SK-N-SH (cell line): ENCODE measurements at regions not wholly inside any gene's neighbourhood (a gene's known extent, or its start where the extent isn't known, plus 50 kb on each side); places are given as distances from the start of the nearest gene placed in this dataset.

ENCODE experiments used
- CTCF ChIA-PET: fragments of 300-600, 350-600 bp; formaldehyde crosslinking; extraction: SDS; loops from one replicate; lab custom pipeline; 2021; lab: Yijun Ruan, JAX
- POLR2A ChIA-PET: fragments of 350-600 bp; sonication (Branson Sonifier 250); formaldehyde crosslinking; extraction: SDS; loops from one replicate; lab custom pipeline; 2020; ENCODE audit warnings: antibody characterized with exemption, inconsistent platforms; lab: Yijun Ruan, JAX
- DNase-seq: peaks from one replicate; pipeline ENCODE4 v3.0.0; 2012
- H2AFZ ChIP-seq: fragments of 200-600 bp; sonication (generic); 2 replicates; pipeline ENCODE4 v1.8.1; 2016; ENCODE audit warnings: antibody characterized with exemption, mild to moderate bottlenecking, low read depth
- H3F3A ChIP-seq: fragments of 200-600 bp; sonication (generic); replicated peaks from 2 replicates; pipeline ENCODE3; 2016; ENCODE audit warnings: antibody characterized with exemption, mild to moderate bottlenecking; ENCODE audit not compliant: insufficient read depth
- H3K27ac ChIP-seq, 2 experiments: fragments of 200-500 bp in 1 of 2; fragments of 200-600 bp in 1 of 2; sonication (Bioruptor generic) in 1 of 2; sonication (generic), shearing (Covaris generic) in 1 of 2; 2 replicates each; pipeline versions ENCODE4 v1.5.1 to v1.6.1; 2014 to 2016; ENCODE audit warnings: low read depth in 2 of 2, inconsistent platforms in 1 of 2, low read length in 1 of 2, mild to moderate bottlenecking in 1 of 2, mixed read lengths in 1 of 2
- H3K27me3 ChIP-seq: fragments of 200-600 bp; sonication (generic), shearing (Covaris generic); 2 replicates; pipeline ENCODE4 v1.6.1; 2016; ENCODE audit warnings: mixed run types; ENCODE audit not compliant: insufficient read depth
- H3K36me3 ChIP-seq, 2 experiments: fragments of 200-500 bp in 1 of 2; fragments of 200-600 bp in 1 of 2; sonication (Bioruptor generic) in 1 of 2; sonication (generic) in 1 of 2; replicated peaks in 1 of 2; 2 replicates each; pipeline versions ENCODE3 to v1.5.1; 2014 to 2016; ENCODE audit warnings: low read length in 1 of 2, mild to moderate bottlenecking in 1 of 2; ENCODE audit not compliant: insufficient read depth in 2 of 2, control insufficient read depth in 1 of 2
- H3K4me1 ChIP-seq, 2 experiments: fragments of 200-500 bp in 1 of 2; fragments of 200-600 bp in 1 of 2; sonication (Bioruptor generic) in 1 of 2; sonication (generic), shearing (Covaris generic) in 1 of 2; 2 replicates each; pipeline versions ENCODE4 v1.5.1 to v1.6.1; 2014 to 2016; ENCODE audit warnings: low read depth in 1 of 2, low read length in 1 of 2, mixed run types in 1 of 2; ENCODE audit not compliant: insufficient read depth in 2 of 2, control insufficient read depth in 1 of 2
- H3K4me2 ChIP-seq: fragments of 200-600 bp; sonication (generic), shearing (Covaris generic); 2 replicates; pipeline ENCODE4 v1.6.1; 2017; ENCODE audit warnings: mixed run types
- H3K4me3 ChIP-seq, 2 experiments: fragments of 200-500 bp in 1 of 2; fragments of 200-600 bp in 1 of 2; sonication (Bioruptor generic) in 1 of 2; sonication (generic), shearing (Covaris generic) in 1 of 2; 2 replicates each; pipeline versions ENCODE4 v1.5.1 to v1.8.1; 2014 to 2016; ENCODE audit warnings: low read depth in 2 of 2, inconsistent platforms in 1 of 2, low read length in 1 of 2, mild to moderate bottlenecking in 1 of 2, mixed read lengths in 1 of 2, moderate library complexity in 1 of 2
- H3K79me2 ChIP-seq: fragments of 200-600 bp; sonication (generic); 2 replicates; pipeline ENCODE4 v1.8.1; 2017; ENCODE audit warnings: mild to moderate bottlenecking; ENCODE audit not compliant: insufficient read depth
- H3K9ac ChIP-seq: fragments of 200-600 bp; sonication (generic); 2 replicates; pipeline ENCODE4 v1.6.1; 2017; ENCODE audit warnings: mixed run types
- H3K9me2 ChIP-seq: fragments of 200-600 bp; sonication (generic); 2 replicates; pipeline ENCODE4 v1.6.1; 2017; ENCODE audit warnings: mixed run types
- H3K9me3 ChIP-seq: fragments of 200-600 bp; sonication (generic); 2 replicates; pipeline ENCODE4 v1.6.1; 2017; ENCODE audit warnings: mixed run types, mild to moderate bottlenecking, moderate library complexity
- H4K20me1 ChIP-seq: fragments of 200-600 bp; sonication (generic); 2 replicates; pipeline ENCODE4 v1.6.1; 2017; ENCODE audit warnings: mild to moderate bottlenecking, mixed run types; ENCODE audit not compliant: insufficient read depth
- EP300 ChIP-seq, 2 experiments: IDR thresholded peaks; 2 replicates each; pipeline versions ENCODE4 v1.4.0 to v1.6.1; 2012; ENCODE audit warnings: borderline replicate concordance in 1 of 2, low read depth in 1 of 2, low read length in 1 of 2
- EZH2phosphoT487 ChIP-seq: fragments of 200-600 bp; sonication (generic); IDR thresholded peaks from 2 replicates; pipeline ENCODE4 v1.6.1; 2017; ENCODE audit warnings: low read depth, mixed run types, mild to moderate bottlenecking, antibody characterized with exemption, moderate library complexity, borderline replicate concordance
- FOSL2 ChIP-seq: IDR thresholded peaks from 2 replicates; pipeline ENCODE4 v1.4.0; 2012; ENCODE audit warnings: low read depth, mild to moderate bottlenecking, moderate library complexity, borderline replicate concordance
- FOXM1 ChIP-seq: IDR thresholded peaks from 2 replicates; pipeline ENCODE4 v1.4.0; 2012; ENCODE audit warnings: low read depth, mild to moderate bottlenecking
- GATA2 ChIP-seq: sonication (generic); formaldehyde crosslinking; IDR thresholded peaks from 2 replicates; pipeline ENCODE4 v1.5.0; 2020; ENCODE audit warnings: mild to moderate bottlenecking, missing genetic modification reagents
- JUND ChIP-seq: IDR thresholded peaks from 2 replicates; pipeline ENCODE4 v1.4.0; 2012
- MEF2A ChIP-seq: IDR thresholded peaks from 2 replicates; pipeline ENCODE4 v1.4.0; 2012; ENCODE audit warnings: low read depth, borderline replicate concordance
- NFIC ChIP-seq: IDR thresholded peaks from 2 replicates; pipeline ENCODE4 v1.4.0; 2012; ENCODE audit warnings: borderline replicate concordance
- NRF1 ChIP-seq: IDR thresholded peaks from 2 replicates; pipeline ENCODE4 v1.6.1; 2012; ENCODE audit warnings: low read depth, mild to moderate bottlenecking, low read length
- PBX3 ChIP-seq: IDR thresholded peaks from 2 replicates; pipeline ENCODE4; 2012
- POLR2AphosphoS5 ChIP-seq: IDR thresholded peaks from 2 replicates; pipeline ENCODE4 v1.6.1; 2012; ENCODE audit warnings: low read depth, low read length
- RAD21 ChIP-seq: IDR thresholded peaks from 2 replicates; pipeline ENCODE4 v1.6.1; 2012; ENCODE audit warnings: mild to moderate bottlenecking, low read length
- RXRA ChIP-seq: IDR thresholded peaks from 2 replicates; pipeline ENCODE4 v1.4.0; 2012; ENCODE audit warnings: low read depth, mild to moderate bottlenecking, borderline replicate concordance
- TAF1 ChIP-seq: IDR thresholded peaks from 2 replicates; pipeline ENCODE4 v1.6.1; 2012; ENCODE audit warnings: low read depth, mild to moderate bottlenecking, low read length, moderate library complexity, borderline replicate concordance
- TCF12 ChIP-seq: IDR thresholded peaks from 2 replicates; pipeline ENCODE4 v1.4.0; 2012
- ZBTB33 ChIP-seq: IDR thresholded peaks from 2 replicates; pipeline ENCODE4 v1.4.0; 2012; ENCODE audit warnings: low read depth, borderline replicate concordance
- WGBS: methylation state at CpG from one replicate; pipeline ENCODE4 v1.1.6; 2017; ENCODE audit warnings: low lambda C conversion rate; 5-methylcytosine and 5-hydroxymethylcytosine counted together
- TF ChIP-seq, protein P1 (sequence below): IDR thresholded peaks from 2 replicates; pipeline ENCODE4 v1.4.0; 2012; ENCODE audit warnings: low read depth, borderline replicate concordance

- no peak for DNase-seq
- CTCF ChIA-PET = no interaction called here
- Histone ChIP-seq H3K79me2 (no peaks in the 10 kb centered on the region), H3F3A (peaks cover 6% of the 10 kb centered on the region), H3K4me1 (no peaks in the 10 kb centered on the region; a peak in 2 of 4 replicates), H3K27me3 (no peaks in the 10 kb centered on the region), H3K36me3 (no peaks in the 10 kb centered on the region), H2AFZ (peak overlapping the region; percentile 78; the same call in 1 of the 2 replicates), H3K9me3 (peaks cover 3% of the 10 kb centered on the region; the same call in 1 of the 2 replicates), H3K9me2 (no peaks in the 10 kb centered on the region), H3K4me3 (no peak overlapping the region), H3K9ac (no peak overlapping the region), H3K27ac (peak overlapping the region in 1 of 2 experiments; percentile 36; a peak in 2 of 4 replicates), H3K4me2 (no peak overlapping the region), H4K20me1 (no peaks in the 10 kb centered on the region)
- POLR2A ChIA-PET = no interaction called here
- 9% methylated on average over 1 of the region's 1 CpG for WGBS
- TF ChIP-seq GATA2 (CRISPR knock-in tag) = peak; percentile 22; the same call in 1 of the 2 replicates
- TF ChIP-seq EP300 (IDR thresholded peaks at IDR 0.05; ENCODE audit: borderline replicate concordance in 1 of 2, low read depth in 1 of 2, low read length in 1 of 2) = peak in 1 of 2 experiments; percentile 27; a peak in 1 of 4 replicates
- TF ChIP-seq, protein P1, sequence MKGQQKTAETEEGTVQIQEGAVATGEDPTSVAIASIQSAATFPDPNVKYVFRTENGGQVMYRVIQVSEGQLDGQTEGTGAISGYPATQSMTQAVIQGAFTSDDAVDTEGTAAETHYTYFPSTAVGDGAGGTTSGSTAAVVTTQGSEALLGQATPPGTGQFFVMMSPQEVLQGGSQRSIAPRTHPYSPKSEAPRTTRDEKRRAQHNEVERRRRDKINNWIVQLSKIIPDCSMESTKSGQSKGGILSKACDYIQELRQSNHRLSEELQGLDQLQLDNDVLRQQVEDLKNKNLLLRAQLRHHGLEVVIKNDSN = no peak
- no peak for TF ChIP-seq POLR2AphosphoS5
- TF ChIP-seq MEF2A = peak; percentile 45; the same call in 1 of the 2 replicates
- TF ChIP-seq RAD21 = no peak
- peak; percentile 5; the same call in 1 of the 2 replicates for TF ChIP-seq FOSL2
- TF ChIP-seq TCF12 = peak; percentile 65
- peak; percentile 29; the same call in 1 of the 2 replicates for TF ChIP-seq PBX3
- 0 out of 2 replicates have a peak, but pooled peaks have one; percentile 25 for TF ChIP-seq JUND
- TF ChIP-seq NFIC = 0 out of 2 replicates have a peak, but pooled peaks have one; percentile 15
Observed at GRCh38 chr6:140401761-140402160, 1027.3 kb upstream of the CITED2 start.

DNA sequence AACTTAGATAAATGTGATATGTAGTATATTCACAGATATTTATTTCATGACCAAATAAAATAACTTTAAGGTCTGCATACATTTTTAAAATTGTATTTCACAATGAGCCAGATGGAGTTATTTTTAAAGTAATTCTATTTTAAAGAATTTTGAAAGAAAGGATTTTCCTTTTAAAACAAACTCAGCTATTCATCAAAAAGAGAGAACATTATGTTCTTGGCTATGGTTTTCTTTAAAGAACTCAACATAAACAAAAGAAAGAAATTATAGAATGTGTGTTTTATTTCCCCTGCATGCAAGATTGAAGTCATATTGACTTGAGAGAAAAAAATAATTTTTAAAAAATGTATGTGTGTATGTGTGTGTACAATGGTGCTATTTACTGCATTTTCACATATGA, 1023.6 kb upstream of the CITED2 start:
- Histone ChIP-seq H3K27ac (no peak overlapping the region), H4K20me1 (no peaks in the 10 kb centered on the region), H3K4me1 (no peaks in the 10 kb centered on the region; a peak in 2 of 4 replicates), H3K4me2 (no peak overlapping the region), H2AFZ (no peak overlapping the region), H3K9me2 (no peaks in the 10 kb centered on the region), H3F3A (peaks cover 6% of the 10 kb centered on the region), H3K9ac (no peak overlapping the region), H3K36me3 (no peaks in the 10 kb centered on the region), H3K27me3 (no peaks in the 10 kb centered on the region), H3K79me2 (no peaks in the 10 kb centered on the region), H3K4me3 (no peak overlapping the region), H3K9me3 (no peaks in the 10 kb centered on the region)
- DNase-seq = no peak
- ChIA-PET POLR2A (no interaction called here), CTCF (interaction anchor here (0.9 kb wide), 1 partner anchor 345 kb away, joined by 3 read pairs; no protein-coding TSS in a partner anchor)
- no peak for TF ChIP-seq FOXM1
- no peak for TF ChIP-seq NRF1
- no peak for TF ChIP-seq ZBTB33
- no peak for TF ChIP-seq RXRA
- TF ChIP-seq EP300 (IDR thresholded peaks at IDR 0.05; ENCODE audit: borderline replicate concordance in 1 of 2, low read depth in 1 of 2, low read length in 1 of 2) = no peak
- TF ChIP-seq NFIC = no peak
- TF ChIP-seq EZH2phosphoT487 = no peak
- TF ChIP-seq PBX3 = no peak
- TF ChIP-seq TAF1 = no peak
